Hepatocyte (in vitro differentiated cells): ENCODE measurements at regions not wholly inside any gene's neighbourhood (a gene's known extent, or its start where the extent isn't known, plus 50 kb on each side); places are given as distances from the start of the nearest gene placed in this dataset.

Experiments used
- CTCF ChIP-seq: fragments of 200-600 bp; sonication (generic); IDR thresholded peaks from 2 replicates; pipeline ENCODE4 v1.5.1; 2016; ENCODE audit warnings: antibody characterized with exemption, mild to moderate bottlenecking; ENCODE audit not compliant: poor library complexity
- EZH2 ChIP-seq: fragments of 200-600 bp; sonication (generic); IDR thresholded peaks from 2 replicates; pipeline ENCODE4 v1.6.1; 2016; ENCODE audit warnings: antibody characterized with exemption, mild to moderate bottlenecking, borderline replicate concordance
- EZH2phosphoT487 ChIP-seq: fragments of 200-600 bp; sonication (generic); IDR thresholded peaks from one replicate; pipeline ENCODE4 v1.6.1; 2018; ENCODE audit warnings: antibody characterized with exemption, mild to moderate bottlenecking, low read depth, moderate library complexity; ENCODE audit not compliant: unreplicated experiment, severe bottlenecking

- TF ChIP-seq CTCF, result no peak
- TF ChIP-seq EZH2, result no peak
- TF ChIP-seq EZH2phosphoT487, result no peak
These were observed 986.9 kb upstream of the ARRDC3 start for GRCh38 chr5:92370032-92370431.
